GM23338 (cell line): ENCODE measurements at regions not wholly inside any gene's neighbourhood (a gene's known extent, or its start where the extent isn't known, plus 50 kb on each side); places are given as distances from the start of the nearest gene placed in this dataset.

Source experiments
- ATAC-seq: fragments of 200-7000 bp; cut with Tn5 transposase; 3 replicates; pipeline ENCODE4 v1.9.1; 2020
- DNase-seq: peaks from one replicate; pipeline ENCODE4 v3.0.0-alpha.2; 2015; ENCODE audit warnings: low spot score
- H2AFZ ChIP-seq: fragments of 200-600 bp; sonication (generic); 2 replicates; pipeline ENCODE4 v1.8.0; 2016; ENCODE audit warnings: antibody characterized with exemption, mild to moderate bottlenecking, moderate library complexity
- H3F3A ChIP-seq: fragments of 200-600 bp; sonication (generic); replicated peaks from 2 replicates; pipeline ENCODE4 v1.8.0; 2017; ENCODE audit warnings: antibody characterized with exemption, mixed run types, low read depth
- H3K27ac ChIP-seq: fragments of 200-600 bp; sonication (generic); 2 replicates; pipeline ENCODE4 v1.6.1; 2016; ENCODE audit warnings: low read depth
- H3K27me3 ChIP-seq: fragments of 200-600 bp; sonication (generic); 2 replicates; pipeline ENCODE4 v1.8.0; 2016; ENCODE audit warnings: mild to moderate bottlenecking, mixed run types, moderate library complexity; ENCODE audit not compliant: insufficient read depth
- H3K36me3 ChIP-seq: fragments of 200-600 bp; sonication (generic); 2 replicates; pipeline ENCODE4 v1.8.0; 2016; ENCODE audit warnings: mild to moderate bottlenecking; ENCODE audit not compliant: insufficient read depth
- H3K4me1 ChIP-seq: fragments of 200-600 bp; sonication (generic); 2 replicates; pipeline ENCODE4 v1.8.0; 2016; ENCODE audit warnings: mild to moderate bottlenecking, moderate library complexity; ENCODE audit not compliant: insufficient read depth
- H3K4me2 ChIP-seq: fragments of 200-600 bp; sonication (generic); 2 replicates; pipeline ENCODE4 v1.7.1; 2017; ENCODE audit warnings: mixed run types
- H3K4me3 ChIP-seq: fragments of 200-600 bp; sonication (generic); 2 replicates; pipeline ENCODE4 v1.6.1; 2016; ENCODE audit warnings: mixed run types
- H3K79me2 ChIP-seq: fragments of 200-600 bp; sonication (generic); replicated peaks from 2 replicates; pipeline ENCODE4 v1.8.0; 2017; ENCODE audit warnings: mild to moderate bottlenecking; ENCODE audit not compliant: insufficient read depth
- H3K9me2 ChIP-seq: fragments of 200-600 bp; sonication (generic); 2 replicates; pipeline ENCODE4 v1.8.0; 2017; ENCODE audit not compliant: insufficient read depth
- H4K20me1 ChIP-seq: fragments of 200-600 bp; sonication (generic); replicated peaks from 2 replicates; pipeline ENCODE4 v1.8.0; 2017; ENCODE audit warnings: mild to moderate bottlenecking; ENCODE audit not compliant: insufficient read depth
- H3K27ac Mint-ChIP-seq: 2 replicates; pipeline ENCODE4 v1.8.0; 2020; ENCODE audit warnings: inconsistent platforms, mild to moderate bottlenecking, moderate library complexity, mixed read lengths
- H3K27me3 Mint-ChIP-seq: 3 replicates; pipeline ENCODE4 v1.8.0; 2022; ENCODE audit warnings: low read depth, mild to moderate bottlenecking, moderate library complexity, mixed read lengths, inconsistent platforms; ENCODE audit not compliant: insufficient read depth, poor library complexity
- H3K36me3 Mint-ChIP-seq: 3 replicates; pipeline ENCODE4 v1.8.0; 2021; ENCODE audit warnings: low read depth, mild to moderate bottlenecking, inconsistent platforms, moderate library complexity, mixed read lengths
- H3K4me1 Mint-ChIP-seq: 3 replicates; pipeline ENCODE4 v1.8.0; 2020; ENCODE audit warnings: mild to moderate bottlenecking, inconsistent platforms, mixed read lengths
- H3K4me3 Mint-ChIP-seq: 3 replicates; pipeline ENCODE4 v1.8.0; 2021; ENCODE audit warnings: moderate library complexity, mild to moderate bottlenecking, inconsistent platforms, mixed read lengths
- H3K9me3 Mint-ChIP-seq: 3 replicates; pipeline ENCODE4 v1.8.0; 2020; ENCODE audit warnings: moderate library complexity, mild to moderate bottlenecking, inconsistent platforms, mixed read lengths
- EZH2 ChIP-seq: fragments of 200-600 bp; sonication (generic); IDR thresholded peaks from one replicate; pipeline ENCODE4 v1.8.0; 2017; ENCODE audit warnings: antibody characterized with exemption, mild to moderate bottlenecking, low read depth; ENCODE audit not compliant: unreplicated experiment
- JUNB ChIP-seq: IDR thresholded peaks from one replicate; pipeline ENCODE4 v1.6.1; 2016; ENCODE audit warnings: antibody characterized with exemption; ENCODE audit not compliant: unreplicated experiment
- NANOG ChIP-seq: IDR thresholded peaks from 2 replicates; pipeline ENCODE4 v1.6.1; 2016; ENCODE audit warnings: antibody characterized with exemption, borderline replicate concordance
- ZNF462 ChIP-seq: fragments of 250-450 bp; sonication (Bioruptor Pico); IDR thresholded peaks from 2 replicates; pipeline ENCODE4 v1.5.0; 2020; ENCODE audit warnings: mild to moderate bottlenecking, moderate library complexity

GRCh38 chr3:177430653-177431052 lies 233.4 kb upstream of the TBL1XR1 start (continued):
- TF ChIP-seq ZNF462 (CRISPR knock-in tag): no peak
- TF ChIP-seq EZH2: no peak

GRCh38 chr3:177431525-177432176 lies 234.4 kb upstream of the TBL1XR1 start:
- no peak for TF ChIP-seq JUNB
- 0 out of 2 replicates have a peak, but pooled peaks have one; percentile 9 for TF ChIP-seq NANOG
- peaks cover 37% of the 10 kb centered on the region for H3K4me1 ChIP-seq
- H3K79me2 ChIP-seq: no peaks in the 10 kb centered on the region
- H3K4me2 ChIP-seq: peak overlapping the region; percentile 48
- H2AFZ ChIP-seq: peak overlapping the region; percentile 11; the same call in 1 of the 2 replicates
- no peaks in the 10 kb centered on the region for H3K27me3 ChIP-seq
- ATAC-seq: peak; percentile 78
- Mint-ChIP-seq H3K27ac (0 out of 2 replicates have a peak overlapping the region, but pooled peaks have one; percentile 86), H3K36me3 (no peaks in the 10 kb centered on the region), H3K4me1 (peaks cover 34% of the 10 kb centered on the region), H3K9me3 (no peaks in the 10 kb centered on the region), H3K4me3 (no peak overlapping the region), H3K27me3 (peaks cover 3% of the 10 kb centered on the region)
- H3K27ac ChIP-seq: no peak overlapping the region
- H4K20me1 ChIP-seq: no peaks in the 10 kb centered on the region
- no peaks in the 10 kb centered on the region for H3K36me3 ChIP-seq
- peak; percentile 24 for DNase-seq
- H3K4me3 ChIP-seq: no peak overlapping the region
- peaks cover 3% of the 10 kb centered on the region; the same call in 1 of the 2 replicates for H3K9me2 ChIP-seq
- H3F3A ChIP-seq: no peaks in the 10 kb centered on the region
